ENCODE measurements at regions not wholly inside any gene's neighbourhood (a gene's known extent, or its start where the extent isn't known, plus 50 kb on each side); places are given as distances from the start of the nearest gene placed in this dataset.

GRCh38 chr2:162992828-162993227 lies 154.3 kb upstream of the KCNH7 start:
- no peak for DNase-seq (ENCODE audit: low read depth)
- no peak overlapping the region for H3K4me3 ChIP-seq (ENCODE audit: low read depth, low read length)
- TF ChIP-seq, protein P1, sequence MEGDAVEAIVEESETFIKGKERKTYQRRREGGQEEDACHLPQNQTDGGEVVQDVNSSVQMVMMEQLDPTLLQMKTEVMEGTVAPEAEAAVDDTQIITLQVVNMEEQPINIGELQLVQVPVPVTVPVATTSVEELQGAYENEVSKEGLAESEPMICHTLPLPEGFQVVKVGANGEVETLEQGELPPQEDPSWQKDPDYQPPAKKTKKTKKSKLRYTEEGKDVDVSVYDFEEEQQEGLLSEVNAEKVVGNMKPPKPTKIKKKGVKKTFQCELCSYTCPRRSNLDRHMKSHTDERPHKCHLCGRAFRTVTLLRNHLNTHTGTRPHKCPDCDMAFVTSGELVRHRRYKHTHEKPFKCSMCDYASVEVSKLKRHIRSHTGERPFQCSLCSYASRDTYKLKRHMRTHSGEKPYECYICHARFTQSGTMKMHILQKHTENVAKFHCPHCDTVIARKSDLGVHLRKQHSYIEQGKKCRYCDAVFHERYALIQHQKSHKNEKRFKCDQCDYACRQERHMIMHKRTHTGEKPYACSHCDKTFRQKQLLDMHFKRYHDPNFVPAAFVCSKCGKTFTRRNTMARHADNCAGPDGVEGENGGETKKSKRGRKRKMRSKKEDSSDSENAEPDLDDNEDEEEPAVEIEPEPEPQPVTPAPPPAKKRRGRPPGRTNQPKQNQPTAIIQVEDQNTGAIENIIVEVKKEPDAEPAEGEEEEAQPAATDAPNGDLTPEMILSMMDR (IDR thresholded peaks at IDR 0.05; ENCODE audit: insufficient read depth, low read depth, low read length): no peak

DNA sequence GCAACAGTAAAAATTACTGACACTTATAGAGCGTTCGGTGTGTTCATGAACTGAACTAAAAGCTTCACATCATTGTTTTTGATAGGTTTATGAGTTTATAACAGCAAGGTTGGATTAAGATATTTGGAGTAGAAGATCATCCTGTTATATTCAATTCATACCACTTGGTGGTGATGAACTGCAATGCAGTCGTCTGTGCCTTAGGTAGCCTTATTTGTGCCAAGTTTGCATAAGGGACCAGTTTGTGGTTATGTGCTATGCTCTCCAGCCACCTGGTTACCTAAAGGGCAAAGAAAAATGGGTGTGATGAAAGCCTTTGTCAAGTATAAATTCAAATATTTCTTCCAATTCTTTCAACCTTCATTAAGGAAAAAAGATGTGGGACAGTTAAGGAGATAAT lies 150.9 kb upstream of the KCNH7 start:
- TF ChIP-seq, protein P1 (IDR thresholded peaks at IDR 0.05; ENCODE audit: insufficient read depth, low read depth, low read length): no peak
- no peak overlapping the region for H3K4me3 ChIP-seq (ENCODE audit: low read depth, low read length)
- DNase-seq (ENCODE audit: low read depth): no peak

GRCh38 chr2:162974771-162975170 lies 136.2 kb upstream of the KCNH7 start:
- no peak overlapping the region for H3K4me3 ChIP-seq (ENCODE audit: low read depth, low read length)
- no peak for DNase-seq (ENCODE audit: low read depth)
- TF ChIP-seq, protein P1 (IDR thresholded peaks at IDR 0.05; ENCODE audit: insufficient read depth, low read depth, low read length): no peak

- TF ChIP-seq, protein P1 (IDR thresholded peaks at IDR 0.05; ENCODE audit: insufficient read depth, low read depth, low read length): no peak
- no peak for DNase-seq (ENCODE audit: low read depth)
- no peak overlapping the region for H3K4me3 ChIP-seq (ENCODE audit: low read depth, low read length)
Observed at GRCh38 chr2:162972383-162972782, 133.8 kb upstream of the KCNH7 start.

DNA sequence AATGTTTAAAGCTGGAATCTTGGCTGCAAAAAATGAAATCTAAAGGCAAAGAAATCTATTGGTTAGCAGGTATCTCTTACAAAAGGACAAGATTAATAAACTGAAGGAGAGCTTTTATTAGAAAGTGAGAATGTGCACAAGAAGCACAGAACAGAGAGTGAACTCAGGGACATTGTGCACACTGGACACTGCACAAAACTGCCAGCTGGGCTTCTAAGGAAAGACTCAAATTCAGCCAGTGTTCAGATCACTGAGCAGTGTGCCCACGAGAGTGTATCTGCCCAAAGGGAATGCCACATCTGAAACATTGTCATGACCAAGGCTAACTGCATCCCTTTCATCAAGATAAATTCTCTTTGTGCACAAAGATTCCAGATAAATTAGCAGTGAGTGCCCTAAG lies 129.7 kb upstream of the KCNH7 start:
- TF ChIP-seq, protein P1 (IDR thresholded peaks at IDR 0.05; ENCODE audit: insufficient read depth, low read depth, low read length): no peak
- no peak overlapping the region for H3K4me3 ChIP-seq (ENCODE audit: low read depth, low read length)
- DNase-seq (ENCODE audit: low read depth): no peak

DNA sequence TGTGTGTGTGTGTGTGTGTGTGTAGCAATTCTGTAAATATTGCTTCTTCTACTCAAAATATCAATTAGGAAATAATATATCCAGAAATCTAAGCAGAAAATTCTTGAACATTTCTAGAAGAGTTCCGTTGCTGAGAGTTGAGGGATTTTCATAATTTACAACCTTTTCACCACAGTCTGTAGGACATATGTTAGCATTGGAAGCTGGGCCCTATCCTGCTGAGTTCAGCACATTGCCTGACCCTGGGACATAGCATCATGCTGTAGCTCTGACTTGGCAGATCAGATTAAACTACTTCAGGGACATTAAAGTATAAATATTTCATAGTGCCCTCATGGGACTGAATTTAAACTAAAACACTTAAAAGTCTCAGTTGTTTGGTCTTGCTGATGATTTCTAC lies 129.2 kb upstream of the KCNH7 start:
- no peak overlapping the region for H3K4me3 ChIP-seq (ENCODE audit: low read depth, low read length)
- no peak for DNase-seq (ENCODE audit: low read depth)

DNA sequence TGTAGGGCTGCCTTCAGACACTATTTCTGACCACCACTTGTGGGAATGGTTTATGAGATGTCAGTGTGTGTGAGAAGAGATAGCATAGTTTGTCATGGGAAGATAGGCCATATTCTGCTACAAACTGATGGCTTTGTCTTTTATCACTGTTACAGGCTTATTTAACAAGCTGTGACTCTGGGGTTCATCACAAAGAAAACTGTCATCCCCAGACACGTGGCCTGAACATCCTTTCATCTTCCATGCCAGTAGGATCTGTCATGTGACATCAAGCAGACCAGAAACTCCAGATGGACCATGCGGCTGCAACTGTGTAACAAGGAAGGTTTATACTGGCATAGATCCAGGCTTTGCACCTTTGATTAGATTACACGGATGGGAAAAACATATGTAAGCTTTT lies 128.6 kb upstream of the KCNH7 start:
- TF ChIP-seq, protein P1 (IDR thresholded peaks at IDR 0.05; ENCODE audit: insufficient read depth, low read depth, low read length): no peak
- H3K4me3 ChIP-seq (ENCODE audit: low read depth, low read length): no peak overlapping the region
- no peak for DNase-seq (ENCODE audit: low read depth)

More for the DNA sequence above, 129.2 kb upstream of the KCNH7 start:
- TF ChIP-seq, protein P1 (IDR thresholded peaks at IDR 0.05; ENCODE audit: insufficient read depth, low read depth, low read length): no peak
